ENCODE measurements at regions not wholly inside any gene's neighbourhood (a gene's known extent, or its start where the extent isn't known, plus 50 kb on each side); places are given as distances from the start of the nearest gene placed in this dataset.

GRCh38 chr20:12591949-12592470 is 416.8 kb upstream of the SPTLC3 start (continued):
- no peak for TF ChIP-seq PATZ1 (CRISPR knock-in tag; IDR thresholded peaks at IDR 0.05; ENCODE audit: borderline replicate concordance)
- TF ChIP-seq ZFP3 (CRISPR knock-in tag; IDR thresholded peaks at IDR 0.05), result no peak
- no peak for TF ChIP-seq ARNTL (CRISPR knock-in tag; IDR thresholded peaks at IDR 0.05; ENCODE audit: borderline replicate concordance, low read depth)
- TF ChIP-seq TOX (CRISPR knock-in tag; IDR thresholded peaks at IDR 0.05; ENCODE audit: borderline replicate concordance), result no peak
- no peak for TF ChIP-seq ESRRG (CRISPR knock-in tag; IDR thresholded peaks at IDR 0.05)
- TF ChIP-seq CREB5 (CRISPR knock-in tag; IDR thresholded peaks at IDR 0.05; ENCODE audit: low read depth), result no peak
- TF ChIP-seq CSDC2 (CRISPR knock-in tag; IDR thresholded peaks at IDR 0.05), result no peak
- no peak for TF ChIP-seq ZNF8 (CRISPR knock-in tag; IDR thresholded peaks at IDR 0.05)
- no peak for TF ChIP-seq OSR1 (CRISPR knock-in tag; IDR thresholded peaks at IDR 0.05)

GRCh38 chr20:12592756-12593155 is 416.0 kb upstream of the SPTLC3 start:
- TF ChIP-seq CSDC2 (CRISPR knock-in tag; IDR thresholded peaks at IDR 0.05) (no peak), OSR1 (CRISPR knock-in tag; IDR thresholded peaks at IDR 0.05) (no peak), ZNF70 (CRISPR knock-in tag; IDR thresholded peaks at IDR 0.05) (no peak), POU6F1 (CRISPR knock-in tag; IDR thresholded peaks at IDR 0.05; ENCODE audit: borderline replicate concordance, low read depth) (no peak), ESRRG (CRISPR knock-in tag; IDR thresholded peaks at IDR 0.05) (no peak), GLIS3 (CRISPR knock-in tag; IDR thresholded peaks at IDR 0.05) (no peak), TSHZ2 (CRISPR knock-in tag; IDR thresholded peaks at IDR 0.05) (no peak), TOX (CRISPR knock-in tag; IDR thresholded peaks at IDR 0.05; ENCODE audit: borderline replicate concordance) (no peak), RARB (CRISPR knock-in tag; IDR thresholded peaks at IDR 0.05) (no peak), ZFP30 (CRISPR knock-in tag; IDR thresholded peaks at IDR 0.05) (no peak)
- no peak for ATAC-seq

GRCh38 chr20:12593342-12593873 is 415.4 kb upstream of the SPTLC3 start:
- no peak for ATAC-seq
- TF ChIP-seq OSR1 (CRISPR knock-in tag; IDR thresholded peaks at IDR 0.05) (no peak), ZNF8 (CRISPR knock-in tag; IDR thresholded peaks at IDR 0.05) (no peak), ZNF565 (CRISPR knock-in tag; conservative IDR thresholded peaks at IDR 0.05; ENCODE audit: low read depth) (no peak), BACH2 (CRISPR knock-in tag; IDR thresholded peaks at IDR 0.05; ENCODE audit: borderline replicate concordance) (no peak), PPARA (CRISPR knock-in tag; IDR thresholded peaks at IDR 0.05; ENCODE audit: borderline replicate concordance) (no peak), ESRRG (CRISPR knock-in tag; IDR thresholded peaks at IDR 0.05) (no peak)

- no peak for ATAC-seq
- no peak for TF ChIP-seq ZFP30 (CRISPR knock-in tag; IDR thresholded peaks at IDR 0.05)
- TF ChIP-seq POU6F1 (CRISPR knock-in tag; IDR thresholded peaks at IDR 0.05; ENCODE audit: borderline replicate concordance, low read depth), result no peak
- no peak for TF ChIP-seq TOX (CRISPR knock-in tag; IDR thresholded peaks at IDR 0.05; ENCODE audit: borderline replicate concordance)
Measured at GRCh38 chr20:12594410-12595088, 414.2 kb upstream of the SPTLC3 start.
